ENCODE measurements at regions not wholly inside any gene's neighbourhood (a gene's known extent, or its start where the extent isn't known, plus 50 kb on each side); places are given as distances from the start of the nearest gene placed in this dataset.
A peak's percentile ranks its signal among the peaks of the same experiment; 100 is the strongest.

DNA sequence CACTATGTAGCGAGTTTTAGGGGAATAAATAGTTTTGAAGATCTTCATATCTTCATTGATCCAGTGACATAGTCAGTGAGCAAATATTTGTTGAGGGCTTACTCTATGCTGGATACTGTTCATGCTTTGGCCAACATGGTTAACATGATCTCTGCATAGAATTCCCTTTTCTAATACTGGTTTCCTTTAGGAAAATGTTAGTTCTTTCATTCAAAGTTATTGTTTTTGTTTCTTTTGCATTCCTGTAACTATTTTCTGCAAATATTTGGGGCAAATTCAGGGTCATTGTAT lies 226.5 kb downstream of the C12orf50 start:
- Histone ChIP-seq H3K9ac (replicated peaks; ENCODE audit: extremely low read depth, insufficient read depth, low read length) (no peak overlapping the region), H3K4me2 (ENCODE audit: insufficient read depth, low read length) (no peak overlapping the region), H3K9me3 (replicated peaks; ENCODE audit: control insufficient read depth, insufficient read depth, low read length) (no peaks in the 10 kb centered on the region), H3K27ac (ENCODE audit: insufficient read depth, low read depth, low read length) (no peak overlapping the region), H3K9me1 (replicated peaks; ENCODE audit: control insufficient read depth, extremely low read depth, insufficient read depth, low read length) (no peaks in the 10 kb centered on the region), H2AFZ (ENCODE audit: low read depth, low read length) (no peak overlapping the region), H3K4me3 (replicated peaks in 1 of 3; ENCODE audit: insufficient read depth in 1 of 3, low read depth in 1 of 3, low read length in 3 of 3) (no peak overlapping the region), H4K20me1 (replicated peaks; ENCODE audit: control insufficient read depth, extremely low read depth, insufficient read depth, low read length) (no peaks in the 10 kb centered on the region), H3K79me2 (ENCODE audit: control insufficient read depth, insufficient read depth, low read length) (no peaks in the 10 kb centered on the region), H3K4me1 (ENCODE audit: control insufficient read depth, extremely low read depth, insufficient read depth, low read length) (no peaks in the 10 kb centered on the region), H3K36me3 (ENCODE audit: control insufficient read depth in 2 of 2, extremely low read depth in 1 of 2, insufficient read depth in 2 of 2, low read length in 2 of 2) (no peaks in the 10 kb centered on the region), H3K27me3 (ENCODE audit: control insufficient read depth in 2 of 2, insufficient read depth in 2 of 2, low read length in 2 of 2) (no peaks in the 10 kb centered on the region)
- ChIA-PET POLR2A (no interaction called here), CTCF (no interaction called here)
- dilution Hi-C loops (cut with MboI; ENCODE audit: extremely low pct_ligation_motif_present, low sequenced_read_pairs) (no loop called here), intact Hi-C loops (cut with micrococcal nuclease) (no loop called here)
- no peak for TF ChIP-seq POLR2AphosphoS5 (IDR thresholded peaks at IDR 0.05; ENCODE audit: insufficient read depth, low read depth, low read length)
- TF ChIP-seq JUN (IDR thresholded peaks at IDR 0.05; ENCODE audit: borderline replicate concordance, insufficient read depth, insufficient read length, low read depth), result no peak
- BruUV-seq (replicated peaks), result no TSS peak
- FAIRE-seq (no peak), DNase-seq (ENCODE audit: low read depth, low spot score) (no peak)

DNA sequence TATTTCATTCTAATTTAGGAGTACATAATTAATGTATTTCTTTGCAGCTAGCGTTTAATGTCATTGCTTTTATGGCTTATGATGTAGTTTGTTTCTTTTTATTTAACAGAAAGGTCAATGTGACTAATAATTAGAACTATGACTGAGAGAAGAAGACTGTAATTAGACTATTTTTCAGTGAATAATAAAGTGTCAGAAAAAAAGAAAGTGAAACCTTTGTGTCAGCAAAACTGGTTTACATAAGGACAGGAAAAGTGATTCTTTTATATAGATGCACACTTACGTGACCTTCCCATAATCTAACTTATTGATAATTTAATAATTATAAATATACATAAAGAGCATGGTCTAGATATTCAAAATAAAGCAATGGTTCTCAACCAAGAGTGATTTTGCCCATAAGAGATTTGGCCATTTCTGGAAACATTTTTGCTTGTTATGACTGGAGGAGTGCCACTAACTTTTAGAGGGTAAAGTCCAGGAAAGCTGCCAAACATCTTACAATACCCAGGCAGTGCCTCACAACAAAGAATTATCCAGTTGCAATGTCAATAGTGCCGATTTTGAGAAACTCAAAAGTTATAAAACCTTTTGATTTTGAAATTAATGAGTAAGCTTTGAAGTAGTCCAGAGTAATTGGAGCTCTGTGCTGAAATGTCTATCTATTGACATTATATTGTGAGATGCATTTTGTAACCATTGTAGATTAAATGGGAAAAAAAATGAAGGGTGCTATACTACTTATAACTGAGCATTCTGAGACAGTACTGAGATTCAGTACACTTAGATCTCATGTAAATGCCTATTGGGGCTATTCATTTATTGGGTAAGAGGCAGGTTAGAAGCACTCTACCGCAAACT lies 227.1 kb downstream of the C12orf50 start:
- no TSS peak for BruUV-seq (replicated peaks)
- DNase-seq (ENCODE audit: low read depth, low spot score), result peak; percentile 76
- Histone ChIP-seq H3K27ac (ENCODE audit: insufficient read depth, low read depth, low read length) (no peak overlapping the region), H3K9me1 (replicated peaks; ENCODE audit: control insufficient read depth, extremely low read depth, insufficient read depth, low read length) (no peaks in the 10 kb centered on the region), H3K4me1 (ENCODE audit: control insufficient read depth, extremely low read depth, insufficient read depth, low read length) (no peaks in the 10 kb centered on the region), H3K36me3 (ENCODE audit: control insufficient read depth in 2 of 2, extremely low read depth in 1 of 2, insufficient read depth in 2 of 2, low read length in 2 of 2) (no peaks in the 10 kb centered on the region), H3K79me2 (ENCODE audit: control insufficient read depth, insufficient read depth, low read length) (no peaks in the 10 kb centered on the region), H3K9ac (replicated peaks; ENCODE audit: extremely low read depth, insufficient read depth, low read length) (no peak overlapping the region), H3K4me2 (ENCODE audit: insufficient read depth, low read length) (peak overlapping the region; percentile 31), H2AFZ (ENCODE audit: low read depth, low read length) (no peak overlapping the region), H4K20me1 (replicated peaks; ENCODE audit: control insufficient read depth, extremely low read depth, insufficient read depth, low read length) (no peaks in the 10 kb centered on the region), H3K27me3 (ENCODE audit: control insufficient read depth in 2 of 2, insufficient read depth in 2 of 2, low read length in 2 of 2) (no peaks in the 10 kb centered on the region), H3K4me3 (replicated peaks in 1 of 3; ENCODE audit: insufficient read depth in 1 of 3, low read depth in 1 of 3, low read length in 3 of 3) (no peak overlapping the region), H3K9me3 (replicated peaks; ENCODE audit: control insufficient read depth, insufficient read depth, low read length) (no peaks in the 10 kb centered on the region)
- ChIA-PET POLR2A (no interaction called here), CTCF (no interaction called here)
- dilution Hi-C loops (cut with MboI; ENCODE audit: extremely low pct_ligation_motif_present, low sequenced_read_pairs), result no loop called here
- intact Hi-C loops (cut with micrococcal nuclease), result no loop called here
- FAIRE-seq, result peak; percentile 43
- no peak for TF ChIP-seq MYC (IDR thresholded peaks at IDR 0.05; ENCODE audit: low read depth, low read length)
- TF ChIP-seq EZH2 (IDR thresholded peaks at IDR 0.05; ENCODE audit: borderline replicate concordance, low read depth, low read length, severe bottlenecking), result no peak
- TF ChIP-seq, protein P1, sequence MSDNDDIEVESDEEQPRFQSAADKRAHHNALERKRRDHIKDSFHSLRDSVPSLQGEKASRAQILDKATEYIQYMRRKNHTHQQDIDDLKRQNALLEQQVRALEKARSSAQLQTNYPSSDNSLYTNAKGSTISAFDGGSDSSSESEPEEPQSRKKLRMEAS (IDR thresholded peaks at IDR 0.05; ENCODE audit: insufficient read depth, insufficient read length), result no peak
- TF ChIP-seq FOS (IDR thresholded peaks at IDR 0.05; ENCODE audit: borderline replicate concordance, insufficient read depth, low read length), result no peak
- no peak for TF ChIP-seq POLR2AphosphoS5 (IDR thresholded peaks at IDR 0.05; ENCODE audit: insufficient read depth, low read depth, low read length)
- TF ChIP-seq GATA2 (IDR thresholded peaks at IDR 0.05; ENCODE audit: insufficient read depth, insufficient read length, low read depth, low read length), result no peak
- TF ChIP-seq, protein P2, sequence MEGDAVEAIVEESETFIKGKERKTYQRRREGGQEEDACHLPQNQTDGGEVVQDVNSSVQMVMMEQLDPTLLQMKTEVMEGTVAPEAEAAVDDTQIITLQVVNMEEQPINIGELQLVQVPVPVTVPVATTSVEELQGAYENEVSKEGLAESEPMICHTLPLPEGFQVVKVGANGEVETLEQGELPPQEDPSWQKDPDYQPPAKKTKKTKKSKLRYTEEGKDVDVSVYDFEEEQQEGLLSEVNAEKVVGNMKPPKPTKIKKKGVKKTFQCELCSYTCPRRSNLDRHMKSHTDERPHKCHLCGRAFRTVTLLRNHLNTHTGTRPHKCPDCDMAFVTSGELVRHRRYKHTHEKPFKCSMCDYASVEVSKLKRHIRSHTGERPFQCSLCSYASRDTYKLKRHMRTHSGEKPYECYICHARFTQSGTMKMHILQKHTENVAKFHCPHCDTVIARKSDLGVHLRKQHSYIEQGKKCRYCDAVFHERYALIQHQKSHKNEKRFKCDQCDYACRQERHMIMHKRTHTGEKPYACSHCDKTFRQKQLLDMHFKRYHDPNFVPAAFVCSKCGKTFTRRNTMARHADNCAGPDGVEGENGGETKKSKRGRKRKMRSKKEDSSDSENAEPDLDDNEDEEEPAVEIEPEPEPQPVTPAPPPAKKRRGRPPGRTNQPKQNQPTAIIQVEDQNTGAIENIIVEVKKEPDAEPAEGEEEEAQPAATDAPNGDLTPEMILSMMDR (IDR thresholded peaks at IDR 0.05; ENCODE audit: extremely low read depth in 1 of 2, insufficient read depth in 1 of 2, low read depth in 1 of 2, low read length in 2 of 2), result no peak
- no peak for TF ChIP-seq JUN (IDR thresholded peaks at IDR 0.05; ENCODE audit: borderline replicate concordance, insufficient read depth, insufficient read length, low read depth)
- TF ChIP-seq POLR2A (IDR thresholded peaks at IDR 0.05; ENCODE audit: low read depth, low read length), result no peak

Measured in endothelial cell of umbilical vein (primary cell).